Breast epithelium (tissue), 3 donors: ENCODE measurements at regions not wholly inside any gene's neighbourhood (a gene's known extent, or its start where the extent isn't known, plus 50 kb on each side); places are given as distances from the start of the nearest gene placed in this dataset.

Experiments used
- CTCF ChIP-seq, 3 donors: fragments of 450-650 bp; IDR thresholded peaks; one replicate each; pipeline ENCODE4 v1.5.1; 2016 to 2017; ENCODE audit warnings: antibody characterized with exemption in 3 of 3, mild to moderate bottlenecking in 3 of 3, moderate library complexity in 3 of 3
- POLR2AphosphoS5 ChIP-seq, 3 donors: sonication (generic); formaldehyde crosslinking; IDR thresholded peaks; one replicate each; pipeline ENCODE4 v1.6.1; 2017; ENCODE audit warnings: antibody characterized with exemption in 3 of 3

GRCh38 chr18:66769375-66769774 lies 165.5 kb upstream of the CDH19 start:
- TF ChIP-seq CTCF (IDR thresholded peaks at IDR 0.05): no peak
- no peak for TF ChIP-seq POLR2AphosphoS5 (IDR thresholded peaks at IDR 0.05)
